GM19238 (cell line): ENCODE measurements at regions not wholly inside any gene's neighbourhood (a gene's known extent, or its start where the extent isn't known, plus 50 kb on each side); places are given as distances from the start of the nearest gene placed in this dataset.
"Not testable (repeated sequence)": the region's sequence is repeated elsewhere in the genome, so short reads cannot be mapped to it uniquely, and the experiment has no call there.

Experiments used
- DNase-seq: peaks from one replicate; pipeline ENCODE4 v3.0.0; 2011; ENCODE audit warnings: low spot score; ENCODE audit not compliant: insufficient read length

- no peak for DNase-seq
These were observed 599.5 kb upstream of the ZFP42 start for GRCh38 chr4:187396106-187396505.

GRCh38 chr4:187408447-187408846 lies 587.1 kb upstream of the ZFP42 start:
- not testable (repeated sequence) for DNase-seq

DNA sequence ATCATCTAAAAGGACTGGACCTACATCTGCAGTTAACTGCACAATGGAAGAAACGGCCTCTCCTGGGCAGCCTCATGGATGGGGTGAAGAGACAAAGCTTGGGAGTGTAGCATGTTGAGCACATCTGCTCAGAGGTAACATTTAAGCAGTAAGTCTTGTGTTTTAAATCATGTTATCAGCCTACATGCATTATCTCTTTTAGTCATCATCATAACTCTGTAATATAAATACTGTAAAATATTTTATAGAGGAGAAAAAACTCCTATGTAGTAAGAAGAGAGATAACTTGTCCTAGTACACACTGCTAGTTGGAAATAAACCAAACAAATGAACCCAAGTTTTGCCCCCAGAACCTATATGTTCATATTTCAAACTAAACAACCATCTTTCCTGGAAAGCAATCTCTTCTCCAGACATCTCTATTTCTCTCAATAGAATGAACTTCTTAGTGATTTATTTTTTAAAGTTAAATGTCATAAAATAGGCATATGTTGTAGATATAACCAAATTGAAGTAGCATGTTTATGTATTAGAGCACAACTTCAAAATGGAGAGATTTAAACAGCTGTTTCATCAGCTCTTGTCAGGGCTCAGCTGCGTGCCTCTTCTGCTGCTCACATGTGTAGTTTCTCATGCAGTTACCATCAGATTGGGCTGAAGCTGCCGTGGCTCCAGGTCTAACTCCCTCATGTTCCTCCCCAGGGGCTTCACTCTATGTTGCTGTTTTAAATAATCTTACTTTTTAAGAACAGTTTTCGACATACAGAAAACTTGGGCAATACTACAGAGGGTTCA lies 581.8 kb upstream of the ZFP42 start:
- DNase-seq = no peak

DNA sequence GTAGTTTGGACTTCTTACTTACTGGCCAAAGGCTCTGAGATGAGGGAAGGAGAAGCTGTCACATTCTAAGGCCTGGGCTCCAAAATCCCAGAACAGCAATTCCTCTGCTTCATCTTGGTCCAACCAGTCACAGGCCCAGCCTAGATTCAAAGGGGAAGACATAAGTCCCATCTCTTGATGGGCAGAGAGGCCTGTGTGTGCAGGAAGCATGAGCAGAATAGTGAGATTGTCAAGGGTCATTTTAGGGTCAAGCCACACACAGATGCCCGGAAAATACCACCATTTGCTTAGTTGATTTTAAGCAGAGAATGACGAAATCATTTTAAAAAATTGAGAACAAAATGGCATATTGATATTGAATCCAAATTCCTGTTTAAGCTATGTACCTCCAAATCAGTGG lies 580.9 kb upstream of the ZFP42 start:
- no peak for DNase-seq

DNA sequence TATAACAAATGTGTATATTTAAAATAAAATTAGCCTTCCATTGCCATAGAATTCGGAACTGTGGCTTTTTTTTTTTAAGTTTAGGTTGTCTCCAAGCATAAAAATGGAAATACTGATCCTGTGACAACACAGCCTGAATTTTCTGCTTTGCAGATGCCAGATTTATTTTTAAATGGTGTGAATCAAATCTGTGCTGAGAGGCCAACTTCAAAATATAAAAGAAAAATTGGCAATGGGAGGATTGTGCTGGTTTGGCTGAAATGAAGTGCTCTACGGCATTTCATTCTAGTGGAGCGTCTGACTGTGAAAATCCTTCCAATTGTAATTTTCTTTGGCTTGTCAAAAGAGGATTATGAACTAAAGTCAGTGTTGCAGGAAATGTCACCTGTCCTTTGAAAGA lies 580.3 kb upstream of the ZFP42 start:
- DNase-seq = no peak

DNA sequence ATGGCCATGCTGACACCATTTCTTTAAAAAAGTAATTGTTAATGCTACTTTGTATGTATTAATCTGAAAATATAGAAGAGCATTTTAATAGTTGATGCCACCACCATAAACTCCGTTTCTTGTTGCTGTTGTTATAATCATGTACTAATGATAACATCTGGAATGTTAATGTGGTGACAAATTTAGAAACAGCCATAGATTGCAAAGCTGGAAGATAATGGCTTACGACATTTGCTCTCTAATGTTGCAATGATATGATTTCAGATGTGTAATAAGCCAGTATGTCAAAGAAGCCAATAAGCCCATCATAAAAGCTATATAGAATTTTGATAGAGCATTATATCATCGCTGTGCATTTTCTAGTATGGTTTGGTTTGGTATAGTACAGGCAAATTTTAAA lies 579.4 kb upstream of the ZFP42 start:
- no peak for DNase-seq

DNA sequence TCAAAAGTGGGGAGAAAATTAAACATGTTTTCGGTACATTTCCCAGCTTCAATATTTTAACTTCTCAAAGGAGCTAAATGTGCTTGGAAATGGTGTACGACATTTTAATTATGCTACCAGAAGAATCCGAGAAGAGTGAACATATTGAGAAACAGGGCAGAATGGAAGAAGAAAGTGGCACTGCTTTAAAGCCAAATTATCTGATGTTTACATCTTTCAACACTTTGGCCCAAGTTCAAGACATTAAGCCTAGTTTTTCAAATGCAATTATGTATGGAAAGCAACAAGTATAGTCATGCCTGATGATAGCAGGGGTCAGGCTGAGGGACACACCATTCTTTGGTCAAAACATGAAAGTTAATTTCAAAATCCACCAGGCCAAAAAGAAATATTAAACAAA lies 577.9 kb upstream of the ZFP42 start:
- DNase-seq = no peak

GRCh38 chr4:187422655-187423054 lies 572.9 kb upstream of the ZFP42 start:
- DNase-seq = no peak

- no peak for DNase-seq
These were observed 570.9 kb upstream of the ZFP42 start for GRCh38 chr4:187424636-187425035.

DNA sequence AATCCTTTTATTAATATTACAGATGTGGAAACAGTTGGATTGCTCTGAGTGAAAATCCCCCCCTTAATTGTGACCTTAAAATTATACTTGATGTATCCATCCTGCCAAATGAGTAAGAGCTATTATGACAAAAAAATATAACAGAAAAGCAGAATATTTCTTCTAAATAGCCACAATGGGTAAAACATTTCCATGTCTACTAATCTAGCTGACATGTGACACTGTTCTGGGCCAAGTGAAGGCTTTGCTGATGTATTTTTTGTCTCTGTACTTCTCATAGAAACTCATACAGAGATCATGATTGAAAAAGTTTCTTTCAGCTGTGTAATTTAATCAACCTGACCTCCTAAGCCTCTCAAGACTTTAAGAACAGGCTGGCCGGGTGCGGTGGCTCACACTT lies 569.1 kb upstream of the ZFP42 start:
- DNase-seq = no peak

DNA sequence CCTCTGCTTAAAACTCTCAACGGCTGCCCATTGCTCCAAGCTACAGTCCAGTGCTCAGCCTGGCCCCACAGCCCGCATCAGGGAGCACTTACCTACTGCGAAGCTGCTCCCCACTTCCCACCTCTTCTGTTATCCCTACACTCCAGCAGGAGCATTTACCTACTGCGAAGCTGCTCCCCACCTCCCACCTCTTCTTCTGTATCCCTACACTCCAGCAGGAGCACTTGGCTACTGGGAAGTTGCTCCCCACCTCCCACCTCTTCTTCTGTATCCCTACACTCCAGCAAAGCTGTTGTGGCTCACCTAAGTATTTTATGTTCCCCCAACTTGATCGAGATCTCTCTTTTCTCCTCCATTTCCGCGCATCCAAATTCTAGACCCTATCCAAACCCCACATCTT lies 563.3 kb upstream of the ZFP42 start:
- DNase-seq = no peak

DNA sequence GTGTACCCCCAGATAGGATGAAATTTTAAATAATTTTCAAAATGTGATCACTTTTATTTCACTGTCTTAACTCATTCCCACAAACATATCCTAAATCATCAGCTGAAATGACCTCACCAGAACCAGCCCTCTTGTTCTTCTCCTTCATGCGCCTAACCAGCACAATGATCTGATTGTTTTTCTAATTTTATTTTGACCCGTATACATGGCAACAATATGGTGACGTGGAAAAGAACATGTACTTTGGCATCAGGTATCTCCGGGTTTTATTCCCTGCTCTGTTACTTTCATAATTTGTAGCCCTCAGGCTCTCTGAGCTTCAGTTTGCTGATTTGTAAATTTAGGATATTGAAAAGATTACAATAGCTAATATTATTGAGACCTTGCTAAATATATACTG lies 562.4 kb upstream of the ZFP42 start:
- no peak for DNase-seq

DNA sequence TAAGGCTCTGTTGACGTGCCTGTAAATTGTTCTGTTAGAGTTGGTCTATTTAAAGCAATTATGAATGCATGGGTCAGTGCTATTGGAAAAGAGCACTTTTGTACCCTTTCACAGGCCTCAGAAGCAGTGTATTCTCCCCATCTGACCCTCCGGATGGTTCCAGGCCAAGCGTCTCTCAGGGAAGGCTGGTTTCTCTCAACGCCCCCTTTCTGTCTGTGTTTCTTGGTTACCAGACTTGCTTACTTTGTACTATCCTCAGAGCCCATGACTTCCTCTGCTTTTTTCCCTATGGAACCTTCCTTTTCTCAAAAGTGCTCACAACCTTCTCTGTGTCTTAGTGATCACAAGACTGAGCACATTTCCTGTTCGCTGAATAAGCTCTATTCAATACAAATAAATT lies 559.3 kb upstream of the ZFP42 start:
- no peak for DNase-seq

GRCh38 chr4:187444061-187444460 lies 551.5 kb upstream of the ZFP42 start:
- no peak for DNase-seq

GRCh38 chr4:187449702-187450101 lies 545.9 kb upstream of the ZFP42 start:
- no peak for DNase-seq

DNA sequence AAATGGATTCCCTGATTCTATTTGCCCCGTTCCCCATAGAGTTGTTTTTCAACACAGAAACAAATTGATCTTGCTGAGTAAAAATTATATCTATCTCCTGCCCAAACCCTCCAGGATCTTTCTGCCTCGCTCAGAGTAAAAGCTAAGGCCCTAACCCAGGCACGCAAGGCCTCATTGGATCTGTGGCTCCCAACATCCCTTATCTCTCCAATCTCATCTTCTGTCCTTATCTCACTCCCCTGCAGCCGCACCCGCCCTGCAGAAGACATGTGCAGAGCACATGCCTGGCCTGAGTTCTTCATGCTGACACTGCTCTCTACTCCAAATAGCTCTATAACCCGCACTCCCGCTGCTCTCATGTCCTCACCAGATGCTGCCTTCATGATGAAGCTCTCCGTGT lies 543.8 kb upstream of the ZFP42 start:
- no peak for DNase-seq

GRCh38 chr4:187460016-187460415 lies 535.6 kb upstream of the ZFP42 start:
- DNase-seq = no peak

GRCh38 chr4:187464573-187464972 lies 531.0 kb upstream of the ZFP42 start:
- DNase-seq = no peak

DNA sequence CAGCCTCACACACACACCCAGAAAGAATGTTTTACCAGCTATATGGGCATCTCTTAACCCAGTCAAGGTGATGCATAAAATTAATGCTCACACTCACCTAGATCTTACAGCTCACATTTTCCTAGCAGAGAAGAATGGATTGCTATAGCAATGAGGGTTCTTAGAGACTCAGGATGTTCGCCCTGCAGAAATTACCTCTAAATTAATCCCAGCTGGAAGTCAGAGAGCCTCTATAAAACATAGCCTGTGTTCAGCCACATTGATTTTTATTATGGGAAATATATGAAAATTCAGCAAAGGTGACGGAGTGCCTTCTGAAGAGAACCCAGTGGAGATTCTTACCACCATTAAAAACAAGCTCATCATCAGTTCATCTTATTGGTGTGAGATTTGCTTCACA lies 528.3 kb upstream of the ZFP42 start:
- DNase-seq = no peak

- no peak for DNase-seq
These were observed 525.9 kb upstream of the ZFP42 start for GRCh38 chr4:187469627-187470026.

GRCh38 chr4:187470061-187470460 lies 525.5 kb upstream of the ZFP42 start:
- no peak for DNase-seq

DNA sequence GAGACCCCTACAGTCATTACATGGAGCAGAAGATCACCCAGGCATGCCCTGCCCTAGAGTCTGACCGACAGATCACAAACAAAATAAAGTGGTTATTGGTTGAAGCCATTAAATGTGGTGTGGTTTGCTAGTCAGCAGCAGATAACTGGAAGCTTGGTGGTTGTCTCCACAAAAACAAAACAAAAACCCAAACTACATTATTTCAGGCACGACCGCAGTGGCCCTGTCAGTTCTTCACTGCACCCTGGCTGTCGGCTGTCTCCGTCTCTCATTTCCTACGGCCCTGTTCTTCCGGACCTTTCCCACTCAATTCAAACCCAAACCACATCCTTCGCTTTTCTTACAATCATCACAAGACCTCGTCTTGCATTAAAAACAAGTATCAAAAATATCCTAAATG lies 521.3 kb upstream of the ZFP42 start:
- no peak for DNase-seq

DNA sequence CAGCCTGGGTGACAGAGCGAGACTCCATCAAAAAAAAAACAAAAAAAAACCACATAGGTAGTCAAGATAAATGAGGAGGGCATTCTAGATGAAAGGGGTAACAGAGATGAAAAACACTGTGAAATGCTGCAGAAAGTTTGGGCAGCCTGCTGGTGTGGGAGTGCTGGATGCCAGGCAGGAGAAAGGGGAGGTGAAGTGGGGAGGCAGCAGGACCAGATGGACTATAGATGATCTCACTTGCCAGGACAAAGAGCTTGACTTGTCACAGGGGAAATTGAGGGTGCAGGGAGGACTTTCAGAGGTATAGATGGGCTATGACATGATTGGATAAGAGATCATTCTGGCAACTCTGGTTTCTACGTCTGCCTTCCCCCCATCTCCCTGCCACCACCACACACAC lies 519.7 kb upstream of the ZFP42 start:
- no peak for DNase-seq

DNA sequence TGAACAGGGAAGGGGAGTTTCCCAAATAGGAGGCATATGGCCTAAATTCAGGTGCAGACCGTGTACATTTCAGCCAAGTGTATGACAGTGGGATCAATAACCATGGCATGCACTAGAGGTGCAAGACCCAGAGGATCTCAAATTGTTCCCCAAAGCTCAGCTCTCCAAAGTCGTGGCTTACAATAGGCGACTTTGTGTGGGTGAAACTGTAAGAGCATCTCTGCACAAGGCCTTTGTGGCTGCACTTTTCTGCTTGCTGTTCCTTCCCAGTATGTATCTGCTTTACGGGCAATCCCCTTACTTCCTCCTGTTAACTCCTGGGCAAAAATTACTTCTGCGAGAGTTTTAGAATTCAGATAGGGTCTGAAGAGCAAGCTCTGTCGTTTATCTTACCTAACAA lies 518.3 kb upstream of the ZFP42 start:
- no peak for DNase-seq
